SK-N-SH (cell line): ENCODE measurements at regions not wholly inside any gene's neighbourhood (a gene's known extent, or its start where the extent isn't known, plus 50 kb on each side); places are given as distances from the start of the nearest gene placed in this dataset.

Source experiments
- EP300 ChIP-seq, 2 experiments: IDR thresholded peaks; 2 replicates each; pipeline versions ENCODE4 v1.4.0 to v1.6.1; 2012; ENCODE audit warnings: borderline replicate concordance in 1 of 2, low read depth in 1 of 2, low read length in 1 of 2
- NRF1 ChIP-seq: IDR thresholded peaks from 2 replicates; pipeline ENCODE4 v1.6.1; 2012; ENCODE audit warnings: low read depth, mild to moderate bottlenecking, low read length
- RFX5 ChIP-seq: IDR thresholded peaks from 2 replicates; pipeline ENCODE4 v1.6.1; 2012; ENCODE audit warnings: mild to moderate bottlenecking, improper control_type of control experiment, low read length
- TCF12 ChIP-seq: IDR thresholded peaks from 2 replicates; pipeline ENCODE4 v1.4.0; 2012
- USF1 ChIP-seq: IDR thresholded peaks from 2 replicates; pipeline ENCODE4 v1.4.0; 2012; ENCODE audit warnings: low read depth, borderline replicate concordance
- TF ChIP-seq, protein P1 (sequence below): fragments of 200-600 bp; sonication (generic); IDR thresholded peaks from 2 replicates; pipeline ENCODE4 v1.6.1; 2017; ENCODE audit warnings: antibody characterized with exemption, mild to moderate bottlenecking, moderate library complexity

DNA sequence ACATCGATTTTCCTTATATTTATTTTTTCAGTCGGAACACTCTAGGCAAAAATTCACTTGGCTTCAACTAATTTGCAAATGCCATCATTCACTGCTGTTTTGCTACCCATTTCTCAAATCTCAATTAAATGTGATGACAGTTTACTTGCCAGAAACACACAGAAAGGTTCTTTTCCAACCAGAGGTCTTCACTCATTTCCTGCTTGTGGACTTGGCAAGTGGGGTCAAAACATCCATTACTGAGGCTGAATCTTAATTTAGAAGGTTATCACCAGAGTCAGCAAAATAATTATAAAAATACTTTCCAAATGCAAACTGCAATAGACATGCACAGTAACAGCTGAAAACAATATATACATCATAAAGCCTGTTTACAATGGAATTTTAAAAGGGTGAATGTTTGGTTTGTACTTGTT lies 625.4 kb upstream of the TBL1XR1 start:
- TF ChIP-seq EP300 (IDR thresholded peaks at IDR 0.05; ENCODE audit: borderline replicate concordance in 1 of 2, low read depth in 1 of 2, low read length in 1 of 2) (0 out of 4 replicates have a peak, but pooled peaks of 1 of the 2 experiments have one; percentile 10), RFX5 (no peak), TCF12 (peak; percentile 27; the same call in 1 of the 2 replicates), NRF1 (no peak), USF1 (no peak)
- TF ChIP-seq, protein P1, sequence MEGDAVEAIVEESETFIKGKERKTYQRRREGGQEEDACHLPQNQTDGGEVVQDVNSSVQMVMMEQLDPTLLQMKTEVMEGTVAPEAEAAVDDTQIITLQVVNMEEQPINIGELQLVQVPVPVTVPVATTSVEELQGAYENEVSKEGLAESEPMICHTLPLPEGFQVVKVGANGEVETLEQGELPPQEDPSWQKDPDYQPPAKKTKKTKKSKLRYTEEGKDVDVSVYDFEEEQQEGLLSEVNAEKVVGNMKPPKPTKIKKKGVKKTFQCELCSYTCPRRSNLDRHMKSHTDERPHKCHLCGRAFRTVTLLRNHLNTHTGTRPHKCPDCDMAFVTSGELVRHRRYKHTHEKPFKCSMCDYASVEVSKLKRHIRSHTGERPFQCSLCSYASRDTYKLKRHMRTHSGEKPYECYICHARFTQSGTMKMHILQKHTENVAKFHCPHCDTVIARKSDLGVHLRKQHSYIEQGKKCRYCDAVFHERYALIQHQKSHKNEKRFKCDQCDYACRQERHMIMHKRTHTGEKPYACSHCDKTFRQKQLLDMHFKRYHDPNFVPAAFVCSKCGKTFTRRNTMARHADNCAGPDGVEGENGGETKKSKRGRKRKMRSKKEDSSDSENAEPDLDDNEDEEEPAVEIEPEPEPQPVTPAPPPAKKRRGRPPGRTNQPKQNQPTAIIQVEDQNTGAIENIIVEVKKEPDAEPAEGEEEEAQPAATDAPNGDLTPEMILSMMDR = no peak
